GM12878 (cell line): ENCODE measurements at regions not wholly inside any gene's neighbourhood (a gene's known extent, or its start where the extent isn't known, plus 50 kb on each side); places are given as distances from the start of the nearest gene placed in this dataset.
A peak's percentile ranks its signal among the peaks of the same experiment; 100 is the strongest.

Source experiments
- ATAC-seq: fragments of 200-7000 bp; cut with Tn5 transposase; 3 replicates; pipeline ENCODE4 v1.9.1; 2020; ENCODE audit warnings: mild to moderate bottlenecking, moderate library complexity
- BruUV-seq: library from RNA; stranded (reverse); fragments of 400-500 nt; replicated peaks from 2 replicates; lab custom pipeline; 2021; lab: Mats Ljungman, UMichigan
- CTCF ChIA-PET: fragments of 300-600 bp; sonication (Branson Sonifier 250); formaldehyde crosslinking; extraction: SDS; loops from one replicate; lab custom pipeline; 2021; ENCODE audit warnings: inconsistent platforms; lab: Yijun Ruan, JAX
- POLR2A ChIA-PET: fragments of 350-600 bp; formaldehyde crosslinking; extraction: SDS; loops from one replicate; lab custom pipeline; 2021; ENCODE audit warnings: inconsistent platforms; lab: Charles Lee
- RAD21 ChIA-PET: fragments of 300-600 bp; sonication (Branson Sonifier 250); formaldehyde crosslinking; loops from one replicate; lab custom pipeline; 2023; ENCODE audit warnings: antibody characterized with exemption; ENCODE audit not compliant: unreplicated experiment; lab: Charles Lee
- SMC1A ChIA-PET: fragments of 300-600 bp; sonication (Branson Sonifier 250); formaldehyde crosslinking; loops from one replicate; lab custom pipeline; 2023; ENCODE audit not compliant: unreplicated experiment, uncharacterized antibody; lab: Charles Lee
- DNase-seq: peaks from one replicate; pipeline ENCODE4 v3.0.0-alpha.2; 2011; ENCODE audit warnings: low read depth, low spot score
- FAIRE-seq: peaks from 3 replicates; lab custom pipeline; 2011; peaks lifted over from hg19 to GRCh38; lab: Jason Lieb, UNC
- H2AFZ ChIP-seq: 2 replicates; pipeline ENCODE4 v1.6.0; 2011; ENCODE audit warnings: low read depth, low read length, control low read depth; ENCODE audit not compliant: control insufficient read depth
- H3K27ac ChIP-seq: 2 replicates; pipeline ENCODE4 v1.5.1; 2011; ENCODE audit warnings: control low read depth; ENCODE audit not compliant: control insufficient read depth, insufficient read depth
- H3K27me3 ChIP-seq, 2 experiments: replicated peaks in 1 of 2; 2 replicates each; pipeline versions ENCODE4 v1.6.0 to v1.6.1; 2011; ENCODE audit warnings: low read length in 1 of 2; ENCODE audit not compliant: control insufficient read depth in 2 of 2, insufficient read depth in 2 of 2
- H3K36me3 ChIP-seq, 2 experiments: 2 replicates each; pipeline ENCODE4 v1.5.1; 2011; ENCODE audit warnings: low read length in 1 of 2; ENCODE audit not compliant: control insufficient read depth in 2 of 2, insufficient read depth in 2 of 2
- H3K4me1 ChIP-seq: 2 replicates; pipeline ENCODE4 v1.6.1; 2011; ENCODE audit warnings: mild to moderate bottlenecking, low read length, moderate library complexity, mixed read lengths; ENCODE audit not compliant: control insufficient read depth, insufficient read depth
- H3K4me2 ChIP-seq: 2 replicates; pipeline ENCODE4 v1.6.0; 2011; ENCODE audit warnings: control low read depth; ENCODE audit not compliant: control insufficient read depth, insufficient read depth
- H3K4me3 ChIP-seq: fragments of 200-600 bp; sonication (generic); 2 replicates; pipeline ENCODE4 v1.5.1; 2016
- H3K79me2 ChIP-seq: 2 replicates; pipeline ENCODE4 v1.6.0; 2011; ENCODE audit warnings: low read length; ENCODE audit not compliant: control insufficient read depth, insufficient read depth
- H3K9ac ChIP-seq: 2 replicates; pipeline ENCODE4 v1.8.0; 2011; ENCODE audit warnings: low read length, control low read depth, mixed read lengths; ENCODE audit not compliant: control insufficient read depth, insufficient read depth
- H3K9me3 ChIP-seq: replicated peaks from 3 replicates; pipeline ENCODE4 v1.5.1; 2011; ENCODE audit warnings: mild to moderate bottlenecking, low read length; ENCODE audit not compliant: control insufficient read depth, insufficient read depth
- H4K20me1 ChIP-seq: 2 replicates; pipeline ENCODE4 v1.6.0; 2011; ENCODE audit not compliant: control insufficient read depth, insufficient read depth
- CTCF ChIP-seq, 3 experiments: IDR thresholded peaks in 2 of 3; conservative IDR thresholded peaks in 1 of 3; 2 replicates each; pipeline ENCODE4 v1.5.1; 2011; ENCODE audit warnings: low read depth in 3 of 3, low read length in 3 of 3, mild to moderate bottlenecking in 3 of 3, control low read depth in 2 of 3, moderate library complexity in 2 of 3, inconsistent platforms in 1 of 3, mixed read lengths in 1 of 3; ENCODE audit not compliant: control insufficient read depth in 2 of 3, insufficient read depth in 1 of 3; ENCODE audit errors: extremely low read depth in 1 of 3
- GABPA ChIP-seq: IDR thresholded peaks from 2 replicates; pipeline ENCODE4 v1.6.1; 2014; ENCODE audit warnings: antibody characterized with exemption, low read depth, mild to moderate bottlenecking, inconsistent platforms
- NFYB ChIP-seq: IDR thresholded peaks from 2 replicates; pipeline ENCODE4 v1.6.1; 2011; ENCODE audit warnings: low read depth, mild to moderate bottlenecking, low read length, improper control_type of control experiment, moderate library complexity; ENCODE audit not compliant: insufficient read depth
- NRF1 ChIP-seq: conservative IDR thresholded peaks from 2 replicates; pipeline ENCODE4 v1.6.1; 2011; ENCODE audit warnings: mild to moderate bottlenecking, low read depth, low read length, improper control_type of control experiment
- PBX3 ChIP-seq: IDR thresholded peaks from 2 replicates; pipeline ENCODE4 v1.6.1; 2011; ENCODE audit warnings: mild to moderate bottlenecking, low read depth, low read length, moderate library complexity; ENCODE audit not compliant: insufficient replicate concordance
- PKNOX1 ChIP-seq: fragments of 450-650 bp; IDR thresholded peaks from 2 replicates; pipeline ENCODE4 v1.6.1; 2016; ENCODE audit warnings: mild to moderate bottlenecking
- RAD21 ChIP-seq: IDR thresholded peaks from 2 replicates; pipeline ENCODE4 v1.6.1; 2011; ENCODE audit warnings: mild to moderate bottlenecking, low read depth, low read length, moderate library complexity; ENCODE audit not compliant: insufficient read depth
- USF1 ChIP-seq: IDR thresholded peaks from 2 replicates; pipeline ENCODE4 v1.6.1; 2011; ENCODE audit warnings: borderline replicate concordance, low read depth, mild to moderate bottlenecking, moderate library complexity, mixed read lengths, low read length; ENCODE audit not compliant: insufficient read depth; ENCODE audit errors: extremely low read length
- YBX1 ChIP-seq: fragments of 450-650 bp; IDR thresholded peaks from 2 replicates; pipeline ENCODE4 v1.6.1; 2016; ENCODE audit warnings: antibody characterized with exemption
- ZNF384 ChIP-seq: IDR thresholded peaks from 2 replicates; pipeline ENCODE4 v1.6.1; 2012; ENCODE audit warnings: low read depth, mild to moderate bottlenecking, low read length, improper control_type of control experiment, borderline replicate concordance
- ZNF687 ChIP-seq: fragments of 450-650 bp; IDR thresholded peaks from 2 replicates; pipeline ENCODE4 v1.6.1; 2017; ENCODE audit warnings: mild to moderate bottlenecking, moderate library complexity
- WGBS: methylation state at CpG from one replicate; pipeline ENCODE4 v1.1.6; 2016; ENCODE audit warnings: low lambda C conversion rate; ENCODE audit not compliant: insufficient replicate concordance, insufficient coverage; ENCODE audit errors: missing lambda C conversion rate; 5-methylcytosine and 5-hydroxymethylcytosine counted together
- in situ Hi-C: fragments of 300-500 bp; cut with MboI; formaldehyde crosslinking; loops from 9 replicates; pipeline ENCODE4 v1.14.3; 2018; ENCODE audit warnings: mixed read lengths
- intact Hi-C: fragments of 100-400 bp; cut with micrococcal nuclease; formaldehyde crosslinking; loops from one replicate; pipeline ENCODE4 v1.14.2; 2022; ENCODE audit not compliant: unreplicated experiment

GRCh38 chr4:74531963-74532794 lies 87.2 kb downstream of the AREG start:
- no peaks in the 10 kb centered on the region for H3K9me3 ChIP-seq
- no peaks in the 10 kb centered on the region for H3K4me1 ChIP-seq
- H3K36me3 ChIP-seq = no peaks in the 10 kb centered on the region
- CTCF ChIA-PET = interaction anchor here (0.6 to 7.4 kb wide), 17 partner anchors 8 to 343 kb away, joined by 3 to 76 read pairs (median 6); no protein-coding TSS in a partner anchor
- BruUV-seq = no TSS peak
- no peak overlapping the region for H3K27ac ChIP-seq
- in situ Hi-C loops = loop anchor here (10.0 kb wide), 1 partner anchor 157 kb away; no protein-coding TSS in a partner anchor
- no peak overlapping the region for H3K4me3 ChIP-seq
- no peak overlapping the region for H3K9ac ChIP-seq
- intact Hi-C loops = loop anchor here (1.0 kb wide), 2 partner anchors 155 to 212 kb away; no protein-coding TSS in a partner anchor
- no peaks in the 10 kb centered on the region for H3K27me3 ChIP-seq
- SMC1A ChIA-PET = interaction anchor here (0.9 to 3.6 kb wide), 11 partner anchors 8 to 212 kb away, joined by 3 to 15 read pairs (median 5); no protein-coding TSS in a partner anchor
- H3K79me2 ChIP-seq = no peaks in the 10 kb centered on the region
- ATAC-seq (peak; percentile 86), FAIRE-seq (no peak), DNase-seq (peak; percentile 8)
- H4K20me1 ChIP-seq = no peaks in the 10 kb centered on the region
- WGBS = 23% methylated on average over 6 of the region's 6 CpGs
- POLR2A ChIA-PET = no interaction called here
- no peak overlapping the region for H2AFZ ChIP-seq
- RAD21 ChIA-PET = interaction anchor here (1.0 to 1.4 kb wide), 5 partner anchors 143 to 211 kb away, joined by 3 to 5 read pairs (median 3); no protein-coding TSS in a partner anchor
- no peak overlapping the region for H3K4me2 ChIP-seq
- no peak for TF ChIP-seq YBX1
- TF ChIP-seq USF1 = no peak
- TF ChIP-seq CTCF (IDR thresholded peaks at IDR 0.05 in 2 of 3, conservative IDR thresholded peaks at IDR 0.05 in 1 of 3; ENCODE audit: control insufficient read depth in 2 of 3, extremely low read depth in 1 of 3, insufficient read depth in 1 of 3, low read depth in 3 of 3, low read length in 3 of 3) = peak; percentile 44 to 59 (median 45)
- no peak for TF ChIP-seq NFYB
- no peak for TF ChIP-seq ZNF687
- no peak for TF ChIP-seq ZNF384
- peak; percentile 58 for TF ChIP-seq RAD21
- peak; percentile 67; the same call in 1 of the 2 replicates for TF ChIP-seq PKNOX1
- no peak for TF ChIP-seq NRF1
- TF ChIP-seq PBX3 = no peak
- TF ChIP-seq GABPA = no peak
